ENCODE measurements at regions not wholly inside any gene's neighbourhood (a gene's known extent, or its start where the extent isn't known, plus 50 kb on each side); places are given as distances from the start of the nearest gene placed in this dataset.

- TF ChIP-seq ZNF384 (IDR thresholded peaks at IDR 0.05) (no peak), HDGF (IDR thresholded peaks at IDR 0.05; ENCODE audit: borderline replicate concordance) (no peak), FOXM1 (IDR thresholded peaks at IDR 0.05; ENCODE audit: borderline replicate concordance) (no peak), SP1 (IDR thresholded peaks at IDR 0.05) (no peak), ELF4 (IDR thresholded peaks at IDR 0.05) (no peak), FOXA1 (IDR thresholded peaks at IDR 0.05) (no peak), NFRKB (IDR thresholded peaks at IDR 0.05) (no peak), LEF1 (IDR thresholded peaks at IDR 0.05; ENCODE audit: borderline replicate concordance) (no peak), ARNT (IDR thresholded peaks at IDR 0.05) (no peak), TARDBP (IDR thresholded peaks at IDR 0.05) (no peak), PKNOX1 (IDR thresholded peaks at IDR 0.05) (no peak), SUZ12 (IDR thresholded peaks at IDR 0.05) (no peak), L3MBTL2 (conservative IDR thresholded peaks at IDR 0.05) (no peak), FOXK2 (IDR thresholded peaks at IDR 0.05) (no peak), CTBP1 (IDR thresholded peaks at IDR 0.05; ENCODE audit: borderline replicate concordance) (no peak), BHLHE40 (IDR thresholded peaks at IDR 0.05; ENCODE audit: borderline replicate concordance) (no peak)
- no peak for DNase-seq (ENCODE audit: extremely low spot score)
- CTCF ChIA-PET: interaction anchor here (0.5 to 0.7 kb wide), 3 partner anchors 20 to 494 kb away, joined by 3 to 9 read pairs (median 4); no protein-coding TSS in a partner anchor
- POLR2A ChIA-PET: interaction anchor here (1.0 kb wide), 1 partner anchor 69 kb away, joined by 3 read pairs; no protein-coding TSS in a partner anchor
Observed at GRCh38 chr14:53884601-53885000, 72.0 kb downstream of the BMP4 start.

- ChIA-PET POLR2A (no interaction called here), CTCF (no interaction called here)
- no peak for DNase-seq (ENCODE audit: extremely low spot score)
- no peak for TF ChIP-seq HDGF (IDR thresholded peaks at IDR 0.05; ENCODE audit: borderline replicate concordance)
- TF ChIP-seq FOXA1 (IDR thresholded peaks at IDR 0.05): no peak
- no peak for TF ChIP-seq FOXM1 (IDR thresholded peaks at IDR 0.05; ENCODE audit: borderline replicate concordance)
- no peak for TF ChIP-seq ELF4 (IDR thresholded peaks at IDR 0.05)
- TF ChIP-seq NFRKB (IDR thresholded peaks at IDR 0.05): no peak
- TF ChIP-seq SP1 (IDR thresholded peaks at IDR 0.05): no peak
- TF ChIP-seq SUZ12 (IDR thresholded peaks at IDR 0.05): no peak
- no peak for TF ChIP-seq TARDBP (IDR thresholded peaks at IDR 0.05)
- TF ChIP-seq LEF1 (IDR thresholded peaks at IDR 0.05; ENCODE audit: borderline replicate concordance): no peak
- no peak for TF ChIP-seq ARNT (IDR thresholded peaks at IDR 0.05)
- TF ChIP-seq L3MBTL2 (conservative IDR thresholded peaks at IDR 0.05): no peak
- TF ChIP-seq ZNF384 (IDR thresholded peaks at IDR 0.05): no peak
- TF ChIP-seq FOXK2 (IDR thresholded peaks at IDR 0.05): no peak
- TF ChIP-seq CTBP1 (IDR thresholded peaks at IDR 0.05; ENCODE audit: borderline replicate concordance): no peak
Observed at GRCh38 chr14:53883739-53884138, 72.9 kb downstream of the BMP4 start.

- CTCF ChIA-PET: no interaction called here
- DNase-seq (ENCODE audit: extremely low spot score): no peak
- no peak for TF ChIP-seq ZNF384 (IDR thresholded peaks at IDR 0.05)
- TF ChIP-seq ELF4 (IDR thresholded peaks at IDR 0.05): no peak
- TF ChIP-seq LEF1 (IDR thresholded peaks at IDR 0.05; ENCODE audit: borderline replicate concordance): no peak
- TF ChIP-seq BHLHE40 (IDR thresholded peaks at IDR 0.05; ENCODE audit: borderline replicate concordance): no peak
- no peak for TF ChIP-seq SP1 (IDR thresholded peaks at IDR 0.05)
- TF ChIP-seq FOXM1 (IDR thresholded peaks at IDR 0.05; ENCODE audit: borderline replicate concordance): no peak
- TF ChIP-seq FOXK2 (IDR thresholded peaks at IDR 0.05): no peak
- TF ChIP-seq L3MBTL2 (conservative IDR thresholded peaks at IDR 0.05): no peak
- no peak for TF ChIP-seq CTBP1 (IDR thresholded peaks at IDR 0.05; ENCODE audit: borderline replicate concordance)
- TF ChIP-seq TARDBP (IDR thresholded peaks at IDR 0.05): no peak
- no peak for TF ChIP-seq HDGF (IDR thresholded peaks at IDR 0.05; ENCODE audit: borderline replicate concordance)
- no peak for TF ChIP-seq SUZ12 (IDR thresholded peaks at IDR 0.05)
- POLR2A ChIA-PET: no interaction called here
Observed at GRCh38 chr14:53882684-53883083, 73.9 kb downstream of the BMP4 start.

GRCh38 chr14:53881921-53882320, 74.7 kb downstream of the BMP4 start:
- TF ChIP-seq SP1 (IDR thresholded peaks at IDR 0.05): no peak
- TF ChIP-seq NFRKB (IDR thresholded peaks at IDR 0.05): no peak
- no peak for TF ChIP-seq PKNOX1 (IDR thresholded peaks at IDR 0.05)
- TF ChIP-seq TARDBP (IDR thresholded peaks at IDR 0.05): no peak
- ChIA-PET CTCF (no interaction called here), POLR2A (no interaction called here)
- no peak for DNase-seq (ENCODE audit: extremely low spot score)

GRCh38 chr14:53881161-53881871, 75.3 kb downstream of the BMP4 start:
- DNase-seq (ENCODE audit: extremely low spot score): no peak
- no peak for TF ChIP-seq TARDBP (IDR thresholded peaks at IDR 0.05)
- TF ChIP-seq FOXA1 (IDR thresholded peaks at IDR 0.05): no peak
- no peak for TF ChIP-seq BHLHE40 (IDR thresholded peaks at IDR 0.05; ENCODE audit: borderline replicate concordance)
- no peak for TF ChIP-seq L3MBTL2 (conservative IDR thresholded peaks at IDR 0.05)
- TF ChIP-seq NFRKB (IDR thresholded peaks at IDR 0.05): no peak
- TF ChIP-seq LEF1 (IDR thresholded peaks at IDR 0.05; ENCODE audit: borderline replicate concordance): no peak
- TF ChIP-seq SUZ12 (IDR thresholded peaks at IDR 0.05): no peak
- TF ChIP-seq ELF4 (IDR thresholded peaks at IDR 0.05): no peak
- no peak for TF ChIP-seq FOXK2 (IDR thresholded peaks at IDR 0.05)
- no peak for TF ChIP-seq PKNOX1 (IDR thresholded peaks at IDR 0.05)
- TF ChIP-seq SP1 (IDR thresholded peaks at IDR 0.05): no peak
- TF ChIP-seq ARNT (IDR thresholded peaks at IDR 0.05): no peak
- TF ChIP-seq ZNF384 (IDR thresholded peaks at IDR 0.05): no peak
- TF ChIP-seq CTBP1 (IDR thresholded peaks at IDR 0.05; ENCODE audit: borderline replicate concordance): no peak
- TF ChIP-seq HDGF (IDR thresholded peaks at IDR 0.05; ENCODE audit: borderline replicate concordance): no peak
- ChIA-PET CTCF (no interaction called here), POLR2A (no interaction called here)

GRCh38 chr14:53880761-53881160, 75.9 kb downstream of the BMP4 start:
- ChIA-PET POLR2A (interaction anchor here (0.6 to 1.2 kb wide), 2 partner anchors 73 to 649 kb away, joined by 3 read pairs; no protein-coding TSS in a partner anchor), CTCF (no interaction called here)
- TF ChIP-seq CTBP1 (IDR thresholded peaks at IDR 0.05; ENCODE audit: borderline replicate concordance): no peak
- no peak for TF ChIP-seq FOXM1 (IDR thresholded peaks at IDR 0.05; ENCODE audit: borderline replicate concordance)
- TF ChIP-seq L3MBTL2 (conservative IDR thresholded peaks at IDR 0.05): no peak
- TF ChIP-seq SUZ12 (IDR thresholded peaks at IDR 0.05): no peak
- no peak for TF ChIP-seq ARNT (IDR thresholded peaks at IDR 0.05)
- TF ChIP-seq LEF1 (IDR thresholded peaks at IDR 0.05; ENCODE audit: borderline replicate concordance): no peak
- no peak for TF ChIP-seq HDGF (IDR thresholded peaks at IDR 0.05; ENCODE audit: borderline replicate concordance)
- no peak for TF ChIP-seq FOXA1 (IDR thresholded peaks at IDR 0.05)
- no peak for TF ChIP-seq ZNF384 (IDR thresholded peaks at IDR 0.05)
- TF ChIP-seq FOXK2 (IDR thresholded peaks at IDR 0.05): no peak
- no peak for TF ChIP-seq SP1 (IDR thresholded peaks at IDR 0.05)
- TF ChIP-seq ELF4 (IDR thresholded peaks at IDR 0.05): no peak
- TF ChIP-seq PKNOX1 (IDR thresholded peaks at IDR 0.05): no peak
- no peak for TF ChIP-seq TARDBP (IDR thresholded peaks at IDR 0.05)
- TF ChIP-seq NFRKB (IDR thresholded peaks at IDR 0.05): no peak
- no peak for TF ChIP-seq BHLHE40 (IDR thresholded peaks at IDR 0.05; ENCODE audit: borderline replicate concordance)
- no peak for DNase-seq (ENCODE audit: extremely low spot score)

Measured in HEK293T (cell line).